ENCODE measurements at regions not wholly inside any gene's neighbourhood (a gene's known extent, or its start where the extent isn't known, plus 50 kb on each side); places are given as distances from the start of the nearest gene placed in this dataset.

DNA sequence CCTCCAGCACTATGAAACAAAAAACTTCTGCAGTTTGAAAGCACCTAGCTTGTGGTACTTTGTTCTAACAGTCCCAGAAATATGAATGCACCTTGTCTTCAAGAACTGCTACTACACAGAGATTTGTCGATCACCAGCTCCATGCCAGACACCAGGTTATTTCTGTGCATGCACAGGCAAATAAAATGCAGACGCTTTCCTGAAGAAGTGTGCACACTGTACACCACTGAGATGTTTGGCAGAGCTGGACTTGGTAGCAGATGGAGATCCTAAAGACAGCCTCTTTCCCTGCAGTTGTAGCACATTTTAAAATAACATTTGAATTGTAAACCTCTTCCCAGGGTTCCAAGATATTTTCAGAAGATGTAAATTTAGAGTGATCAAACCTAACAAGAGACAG lies 730.0 kb downstream of the MTRR start:
- TF ChIP-seq SIN3A (IDR thresholded peaks at IDR 0.05; ENCODE audit: low read depth) = no peak
- no peak for TF ChIP-seq ZNF274 (IDR thresholded peaks at IDR 0.05; ENCODE audit: low read depth, low read length)
- TF ChIP-seq, protein P1, sequence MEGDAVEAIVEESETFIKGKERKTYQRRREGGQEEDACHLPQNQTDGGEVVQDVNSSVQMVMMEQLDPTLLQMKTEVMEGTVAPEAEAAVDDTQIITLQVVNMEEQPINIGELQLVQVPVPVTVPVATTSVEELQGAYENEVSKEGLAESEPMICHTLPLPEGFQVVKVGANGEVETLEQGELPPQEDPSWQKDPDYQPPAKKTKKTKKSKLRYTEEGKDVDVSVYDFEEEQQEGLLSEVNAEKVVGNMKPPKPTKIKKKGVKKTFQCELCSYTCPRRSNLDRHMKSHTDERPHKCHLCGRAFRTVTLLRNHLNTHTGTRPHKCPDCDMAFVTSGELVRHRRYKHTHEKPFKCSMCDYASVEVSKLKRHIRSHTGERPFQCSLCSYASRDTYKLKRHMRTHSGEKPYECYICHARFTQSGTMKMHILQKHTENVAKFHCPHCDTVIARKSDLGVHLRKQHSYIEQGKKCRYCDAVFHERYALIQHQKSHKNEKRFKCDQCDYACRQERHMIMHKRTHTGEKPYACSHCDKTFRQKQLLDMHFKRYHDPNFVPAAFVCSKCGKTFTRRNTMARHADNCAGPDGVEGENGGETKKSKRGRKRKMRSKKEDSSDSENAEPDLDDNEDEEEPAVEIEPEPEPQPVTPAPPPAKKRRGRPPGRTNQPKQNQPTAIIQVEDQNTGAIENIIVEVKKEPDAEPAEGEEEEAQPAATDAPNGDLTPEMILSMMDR (IDR thresholded peaks at IDR 0.05 in 2 of 3, conservative IDR thresholded peaks at IDR 0.05 in 1 of 3; ENCODE audit: borderline replicate concordance in 1 of 3, insufficient read depth in 1 of 3, low read depth in 2 of 3, low read length in 2 of 3) = no peak
- no peak for TF ChIP-seq EZH2phosphoT487 (IDR thresholded peaks at IDR 0.05; ENCODE audit: borderline replicate concordance)
- TF ChIP-seq, protein P2, sequence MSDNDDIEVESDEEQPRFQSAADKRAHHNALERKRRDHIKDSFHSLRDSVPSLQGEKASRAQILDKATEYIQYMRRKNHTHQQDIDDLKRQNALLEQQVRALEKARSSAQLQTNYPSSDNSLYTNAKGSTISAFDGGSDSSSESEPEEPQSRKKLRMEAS (IDR thresholded peaks at IDR 0.05) = no peak
- TF ChIP-seq, protein P3, sequence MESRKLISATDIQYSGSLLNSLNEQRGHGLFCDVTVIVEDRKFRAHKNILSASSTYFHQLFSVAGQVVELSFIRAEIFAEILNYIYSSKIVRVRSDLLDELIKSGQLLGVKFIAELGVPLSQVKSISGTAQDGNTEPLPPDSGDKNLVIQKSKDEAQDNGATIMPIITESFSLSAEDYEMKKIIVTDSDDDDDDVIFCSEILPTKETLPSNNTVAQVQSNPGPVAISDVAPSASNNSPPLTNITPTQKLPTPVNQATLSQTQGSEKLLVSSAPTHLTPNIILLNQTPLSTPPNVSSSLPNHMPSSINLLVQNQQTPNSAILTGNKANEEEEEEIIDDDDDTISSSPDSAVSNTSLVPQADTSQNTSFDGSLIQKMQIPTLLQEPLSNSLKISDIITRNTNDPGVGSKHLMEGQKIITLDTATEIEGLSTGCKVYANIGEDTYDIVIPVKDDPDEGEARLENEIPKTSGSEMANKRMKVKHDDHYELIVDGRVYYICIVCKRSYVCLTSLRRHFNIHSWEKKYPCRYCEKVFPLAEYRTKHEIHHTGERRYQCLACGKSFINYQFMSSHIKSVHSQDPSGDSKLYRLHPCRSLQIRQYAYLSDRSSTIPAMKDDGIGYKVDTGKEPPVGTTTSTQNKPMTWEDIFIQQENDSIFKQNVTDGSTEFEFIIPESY (IDR thresholded peaks at IDR 0.05; ENCODE audit: extremely low read depth, insufficient replicate concordance, low read length) = no peak
- TF ChIP-seq SP1 (IDR thresholded peaks at IDR 0.05; ENCODE audit: low read depth) = no peak
